HUES64 (cell line): ENCODE measurements at regions not wholly inside any gene's neighbourhood (a gene's known extent, or its start where the extent isn't known, plus 50 kb on each side); places are given as distances from the start of the nearest gene placed in this dataset.

Experiments used
- H3K27ac ChIP-seq: 2 replicates; pipeline ENCODE4 v1.7.0; 2013; ENCODE audit warnings: low read depth, low read length, inconsistent platforms
- H3K27me3 ChIP-seq: 2 replicates; pipeline ENCODE4 v1.6.1; 2013; ENCODE audit warnings: mild to moderate bottlenecking, low read length; ENCODE audit not compliant: insufficient read depth
- H3K36me3 ChIP-seq: 2 replicates; pipeline ENCODE4 v1.6.1; 2013; ENCODE audit warnings: mild to moderate bottlenecking, low read length; ENCODE audit not compliant: insufficient read depth
- H3K4me1 ChIP-seq: 2 replicates; pipeline ENCODE4 v1.6.1; 2013; ENCODE audit warnings: mild to moderate bottlenecking, low read length, moderate library complexity; ENCODE audit not compliant: insufficient read depth
- H3K4me3 ChIP-seq: 2 replicates; pipeline ENCODE4 v1.5.1; 2013; ENCODE audit warnings: mild to moderate bottlenecking, low read length, moderate library complexity
- H3K9ac ChIP-seq: 2 replicates; pipeline ENCODE4 v1.6.1; 2013; ENCODE audit warnings: mild to moderate bottlenecking, low read depth, low read length
- H3K9me3 ChIP-seq: 2 replicates; pipeline ENCODE4 v1.6.1; 2013; ENCODE audit warnings: low read depth, low read length; ENCODE audit not compliant: insufficient read depth
- WGBS: fragments of 150-250, 120-280 bp; methylation state at CpG from one replicate; pipeline ENCODE4 v1.1.7; 2013; ENCODE audit warnings: missing lambda C conversion rate; 5-methylcytosine and 5-hydroxymethylcytosine counted together

DNA sequence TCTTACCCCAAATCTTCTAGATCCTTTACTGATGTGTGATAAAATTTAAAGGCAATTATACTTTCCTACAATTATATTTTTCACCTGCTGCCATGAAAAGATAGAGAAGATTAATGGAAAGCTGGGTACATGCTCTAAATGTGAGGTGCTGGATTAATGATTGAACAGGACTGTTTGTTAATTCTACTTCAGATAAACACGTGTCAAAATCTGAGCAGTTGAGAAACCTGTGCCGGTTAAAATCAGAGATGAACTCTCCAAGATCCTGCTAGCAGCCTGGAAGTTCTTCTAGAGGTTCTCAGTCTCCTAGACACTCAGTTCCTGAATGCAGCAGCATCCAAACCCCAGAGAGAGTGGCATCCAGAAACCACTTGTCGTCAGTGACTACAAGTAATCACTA is 69.2 kb downstream of the INHBA start:
- Histone ChIP-seq H3K36me3 (no peaks in the 10 kb centered on the region), H3K4me3 (no peak overlapping the region), H3K27ac (no peak overlapping the region), H3K9ac (no peak overlapping the region), H3K9me3 (no peaks in the 10 kb centered on the region), H3K4me1 (peaks cover 36% of the 10 kb centered on the region), H3K27me3 (no peaks in the 10 kb centered on the region)
- 97% methylated on average over 3 of the region's 3 CpGs for WGBS

DNA sequence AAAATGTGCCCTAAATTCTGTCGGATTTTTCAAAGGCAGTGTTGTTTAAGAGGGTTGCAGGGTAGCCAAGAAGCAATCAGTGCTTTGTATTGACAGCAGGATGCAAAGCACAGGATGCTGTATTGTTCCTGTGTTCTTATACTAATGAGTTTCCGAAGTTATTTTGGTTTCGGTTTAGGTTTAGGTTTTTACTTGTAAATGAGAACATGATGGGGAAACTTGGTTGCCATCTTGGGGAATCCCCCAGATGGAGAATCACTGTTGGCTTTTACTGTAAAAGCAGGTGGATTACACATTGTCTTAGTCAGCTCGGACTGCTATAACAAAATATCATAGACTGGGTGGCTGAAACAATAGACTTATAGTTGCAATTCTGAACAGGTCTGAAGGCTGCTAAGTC is 72.1 kb downstream of the INHBA start:
- H3K27me3 ChIP-seq, result no peaks in the 10 kb centered on the region
- H3K9ac ChIP-seq, result no peak overlapping the region
- WGBS, result 69% methylated on average over 4 of the region's 4 CpGs
- peak overlapping the region; percentile 76 for H3K27ac ChIP-seq
- H3K4me3 ChIP-seq, result no peak overlapping the region
- no peaks in the 10 kb centered on the region for H3K36me3 ChIP-seq
- H3K4me1 ChIP-seq, result peaks cover 51% of the 10 kb centered on the region
- no peaks in the 10 kb centered on the region for H3K9me3 ChIP-seq

- 100% methylated on average over 1 of the region's 1 CpG for WGBS
Observed at GRCh38 chr7:41629711-41630111, 73.2 kb downstream of the INHBA start.

GRCh38 chr7:41628901-41629300 is 74.0 kb downstream of the INHBA start:
- Histone ChIP-seq H3K27me3 (no peaks in the 10 kb centered on the region), H3K4me3 (no peak overlapping the region), H3K4me1 (peaks cover 58% of the 10 kb centered on the region), H3K36me3 (no peaks in the 10 kb centered on the region), H3K9me3 (no peaks in the 10 kb centered on the region), H3K9ac (no peak overlapping the region), H3K27ac (peak overlapping the region; percentile 58)
- WGBS, result 57% methylated on average over 2 of the region's 3 CpGs

More at GRCh38 chr7:41629711-41630111, 73.2 kb downstream of the INHBA start:
- Histone ChIP-seq H3K4me3 (0 out of 2 replicates have a peak overlapping the region, but pooled peaks have one; percentile 8), H3K36me3 (no peaks in the 10 kb centered on the region), H3K27ac (peak overlapping the region; percentile 76), H3K4me1 (peaks cover 55% of the 10 kb centered on the region), H3K9me3 (no peaks in the 10 kb centered on the region), H3K9ac (no peak overlapping the region; the same call in 1 of the 2 replicates), H3K27me3 (no peaks in the 10 kb centered on the region)

DNA sequence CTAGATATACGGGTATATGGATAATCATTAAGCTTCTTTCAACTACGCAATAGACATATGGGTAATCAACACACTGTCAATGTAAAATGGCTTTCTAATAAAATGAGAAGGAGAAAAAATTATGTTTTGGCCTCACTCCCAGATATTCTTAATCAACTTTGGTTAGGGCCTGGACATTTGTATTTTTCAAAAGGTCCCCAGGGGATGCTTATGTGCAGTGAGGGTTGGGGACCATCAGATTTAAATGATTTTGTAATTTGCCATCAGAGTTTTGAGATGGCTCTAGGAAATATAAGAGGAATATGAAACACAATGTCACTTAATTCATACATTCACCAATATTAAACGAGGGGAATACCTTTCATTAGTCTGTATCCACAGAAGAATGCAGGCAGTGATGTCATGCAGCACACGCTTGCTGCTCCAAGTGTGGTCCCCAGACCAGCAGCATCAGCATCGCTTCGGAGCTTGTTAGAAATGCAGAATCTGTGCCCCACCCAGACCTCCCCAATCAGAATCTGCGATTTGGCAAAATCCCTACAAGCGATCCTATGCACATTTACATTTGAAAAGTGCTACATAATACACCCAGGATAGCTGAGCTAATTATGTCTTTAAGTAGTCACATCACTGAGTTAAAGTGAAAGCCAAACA is 75.1 kb downstream of the INHBA start:
- Histone ChIP-seq H3K9me3 (no peaks in the 10 kb centered on the region), H3K36me3 (no peaks in the 10 kb centered on the region), H3K27ac (peak overlapping the region; percentile 58; the same call in 1 of the 2 replicates), H3K4me3 (no peak overlapping the region), H3K4me1 (peaks cover 58% of the 10 kb centered on the region), H3K9ac (no peak overlapping the region), H3K27me3 (no peaks in the 10 kb centered on the region)
- 18% methylated on average over 6 of the region's 8 CpGs for WGBS

DNA sequence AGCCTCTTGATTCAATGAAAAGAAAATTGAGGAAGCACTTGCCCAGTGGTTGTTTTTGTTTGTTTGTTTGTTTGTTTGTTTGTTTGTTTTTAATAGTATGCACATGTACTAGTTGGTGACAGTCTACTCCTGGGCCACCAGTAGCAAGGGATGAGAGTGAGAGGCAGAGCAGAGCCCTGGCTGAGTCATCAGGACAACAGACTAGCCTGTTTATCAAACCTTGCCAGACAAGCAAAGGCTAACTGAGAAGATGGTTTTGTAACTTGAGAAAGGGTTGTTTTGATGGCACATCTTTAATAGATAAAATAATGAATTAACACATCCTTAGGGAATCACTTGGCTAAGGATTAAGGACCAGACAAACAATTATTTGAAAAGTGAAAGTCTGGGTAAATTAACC is 78.1 kb downstream of the INHBA start:
- no peak overlapping the region for H3K4me3 ChIP-seq
- H3K27ac ChIP-seq, result no peak overlapping the region
- peaks cover 40% of the 10 kb centered on the region for H3K4me1 ChIP-seq
- H3K27me3 ChIP-seq, result no peaks in the 10 kb centered on the region
- no peaks in the 10 kb centered on the region for H3K36me3 ChIP-seq
- no peaks in the 10 kb centered on the region for H3K9me3 ChIP-seq
- H3K9ac ChIP-seq, result no peak overlapping the region

- H3K9me3 ChIP-seq, result no peaks in the 10 kb centered on the region
- 90% methylated on average over 7 of the region's 7 CpGs for WGBS
- H3K36me3 ChIP-seq, result no peaks in the 10 kb centered on the region
Observed at GRCh38 chr7:41621953-41622831, 80.7 kb downstream of the INHBA start.

GRCh38 chr7:41617987-41618386 is 84.9 kb downstream of the INHBA start:
- no peak overlapping the region for H3K4me3 ChIP-seq
- no peaks in the 10 kb centered on the region for H3K9me3 ChIP-seq
- peaks cover 6% of the 10 kb centered on the region; the same call in 1 of the 2 replicates for H3K4me1 ChIP-seq
- no peaks in the 10 kb centered on the region for H3K36me3 ChIP-seq
- no peaks in the 10 kb centered on the region for H3K27me3 ChIP-seq
- H3K27ac ChIP-seq, result no peak overlapping the region
- H3K9ac ChIP-seq, result no peak overlapping the region
- 100% methylated on average over 1 of the region's 1 CpG for WGBS

More at GRCh38 chr7:41621953-41622831, 80.7 kb downstream of the INHBA start:
- Histone ChIP-seq H3K9ac (no peak overlapping the region), H3K4me1 (peaks cover 14% of the 10 kb centered on the region), H3K27ac (no peak overlapping the region), H3K4me3 (no peak overlapping the region), H3K27me3 (no peaks in the 10 kb centered on the region)

GRCh38 chr7:41612798-41613197 is 90.1 kb downstream of the INHBA start:
- 90% methylated on average over 2 of the region's 2 CpGs for WGBS
- Histone ChIP-seq H3K4me3 (no peak overlapping the region), H3K4me1 (peaks cover 10% of the 10 kb centered on the region; the same call in 1 of the 2 replicates), H3K27me3 (no peaks in the 10 kb centered on the region), H3K9me3 (no peaks in the 10 kb centered on the region), H3K27ac (no peak overlapping the region), H3K9ac (no peak overlapping the region), H3K36me3 (no peaks in the 10 kb centered on the region)

DNA sequence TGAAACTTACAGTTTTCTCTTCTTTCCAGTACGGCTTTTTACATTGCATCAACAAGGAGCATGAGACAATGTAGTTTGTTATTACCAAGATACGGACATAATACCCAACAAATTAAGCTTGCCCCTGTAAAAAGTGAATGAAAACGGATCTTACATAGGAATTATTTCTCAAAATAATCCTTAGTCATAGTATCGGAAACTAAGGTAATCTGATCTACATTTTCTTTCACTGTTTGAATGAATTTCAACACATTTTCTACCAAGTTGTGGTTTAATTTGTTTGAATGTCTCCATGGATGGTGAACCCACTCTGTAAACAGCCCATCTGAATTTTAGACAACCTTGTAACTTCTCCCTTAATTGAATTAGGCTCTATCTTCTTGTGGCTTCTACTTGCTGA is 90.5 kb downstream of the INHBA start:
- no peak overlapping the region for H3K27ac ChIP-seq
- peaks cover 10% of the 10 kb centered on the region; the same call in 1 of the 2 replicates for H3K4me1 ChIP-seq
- no peaks in the 10 kb centered on the region for H3K27me3 ChIP-seq
- no peaks in the 10 kb centered on the region for H3K9me3 ChIP-seq
- WGBS, result 88% methylated on average over 2 of the region's 4 CpGs
- H3K36me3 ChIP-seq, result no peaks in the 10 kb centered on the region
- no peak overlapping the region for H3K4me3 ChIP-seq
- no peak overlapping the region for H3K9ac ChIP-seq

DNA sequence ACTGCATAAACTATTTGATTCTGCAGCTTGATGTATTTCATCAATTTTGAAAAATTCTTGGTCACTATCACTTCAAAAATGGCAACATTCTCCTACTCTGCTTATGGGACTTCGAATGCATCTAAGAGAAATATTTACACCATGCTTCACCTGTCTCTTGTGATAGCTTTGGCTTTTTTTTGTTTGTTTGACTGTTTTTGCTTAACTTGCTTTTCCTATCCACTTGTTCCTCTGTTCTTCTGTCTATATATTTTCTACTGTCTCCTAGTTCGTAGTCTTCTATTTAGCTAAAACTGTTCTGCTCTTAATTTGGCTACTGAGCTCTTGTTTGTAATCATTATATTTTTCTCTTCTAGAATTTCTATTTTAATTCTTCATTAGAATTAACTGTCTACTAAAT is 94.4 kb downstream of the INHBA start:
- 94% methylated on average over 2 of the region's 2 CpGs for WGBS

More for the DNA sequence above, 94.4 kb downstream of the INHBA start:
- Histone ChIP-seq H3K27ac (no peak overlapping the region), H3K27me3 (no peaks in the 10 kb centered on the region), H3K4me3 (no peak overlapping the region), H3K9me3 (no peaks in the 10 kb centered on the region), H3K9ac (no peak overlapping the region), H3K36me3 (no peaks in the 10 kb centered on the region), H3K4me1 (0 out of 2 replicates have a peak, but pooled peaks cover 4% of the 10 kb centered on the region)
